ENCODE measurements at regions not wholly inside any gene's neighbourhood (a gene's known extent, or its start where the extent isn't known, plus 50 kb on each side); places are given as distances from the start of the nearest gene placed in this dataset.
"Not testable (repeated sequence)": the region's sequence is repeated elsewhere in the genome, so short reads cannot be mapped to it uniquely, and the experiment has no call there.

DNA sequence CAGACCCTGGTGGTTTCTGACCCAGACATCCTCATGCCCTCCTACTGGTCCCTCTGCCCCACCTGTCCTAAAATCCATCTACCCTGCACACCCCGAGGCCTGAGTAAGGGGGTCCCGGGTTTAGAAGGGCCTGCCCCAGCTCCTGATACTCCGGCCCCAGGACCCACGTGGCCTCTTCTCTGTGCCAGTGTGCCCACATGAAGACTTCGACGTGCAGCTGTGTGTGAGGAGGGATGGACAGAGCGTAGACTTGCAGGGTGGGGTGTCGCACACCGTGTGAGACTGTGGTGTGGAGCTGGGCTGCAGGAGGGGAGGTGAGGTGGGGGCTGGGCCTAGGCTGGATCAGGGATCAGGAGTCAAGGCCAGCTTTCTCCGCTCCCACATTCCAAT is 461.1 kb downstream of the PTPRU start:
- no peak for DNase-seq (ENCODE audit: low spot score)

DNA sequence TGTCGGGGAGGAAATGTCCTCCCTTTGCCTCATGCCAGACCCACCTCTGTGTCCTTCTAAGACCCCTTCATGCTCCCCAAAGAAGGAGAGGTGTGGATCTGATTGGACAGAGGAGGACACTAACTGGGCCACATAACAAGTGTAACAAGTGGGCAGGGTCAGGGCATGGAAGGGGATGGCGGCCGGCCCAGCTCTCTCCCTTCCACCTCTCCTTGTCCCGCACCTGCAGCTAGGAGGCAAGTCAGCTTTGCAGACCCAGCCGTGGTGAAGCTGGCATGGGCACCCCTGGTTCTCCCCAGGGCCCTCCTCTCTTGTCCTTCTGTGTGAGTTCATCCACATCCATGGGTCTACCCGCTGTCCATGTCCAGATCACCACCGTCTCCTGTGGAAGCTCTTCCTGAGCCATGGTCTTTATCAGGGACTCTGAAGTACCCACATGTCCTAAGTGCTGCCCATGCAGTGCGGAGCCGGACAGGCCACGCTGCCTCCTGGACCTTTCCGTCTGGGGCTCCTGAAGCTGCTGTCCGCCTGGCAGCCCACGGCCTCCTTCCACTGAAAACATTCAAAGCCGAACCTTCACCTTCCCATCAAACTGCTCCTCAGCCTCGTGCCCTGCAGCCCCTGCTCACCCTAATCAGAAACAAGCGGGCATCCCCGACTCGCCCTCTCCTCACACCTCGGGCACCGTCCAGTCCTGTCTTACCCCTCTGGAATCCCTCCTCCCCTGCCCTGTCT is 460.5 kb downstream of the PTPRU start:
- no peak for DNase-seq (ENCODE audit: low spot score)

DNA sequence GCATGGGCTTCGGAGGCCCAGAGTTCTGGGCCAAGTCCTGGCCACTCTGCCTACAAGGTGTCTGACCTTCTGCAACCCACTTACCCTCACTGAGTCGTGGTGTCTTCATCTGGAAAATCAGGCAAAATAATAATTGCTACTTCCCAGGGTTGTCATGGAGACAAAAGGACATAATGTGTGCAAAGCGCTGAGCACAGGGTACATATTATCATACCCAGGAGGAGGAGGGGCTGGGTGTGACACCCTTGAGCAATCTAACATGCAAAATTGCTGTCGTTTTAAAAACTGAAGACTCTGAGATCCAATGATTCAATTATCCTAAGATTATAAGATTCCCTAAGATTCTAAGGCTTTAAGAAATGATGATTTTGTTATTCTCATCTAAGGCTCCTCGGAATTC is 459.5 kb downstream of the PTPRU start:
- DNase-seq (ENCODE audit: low spot score), result no peak

DNA sequence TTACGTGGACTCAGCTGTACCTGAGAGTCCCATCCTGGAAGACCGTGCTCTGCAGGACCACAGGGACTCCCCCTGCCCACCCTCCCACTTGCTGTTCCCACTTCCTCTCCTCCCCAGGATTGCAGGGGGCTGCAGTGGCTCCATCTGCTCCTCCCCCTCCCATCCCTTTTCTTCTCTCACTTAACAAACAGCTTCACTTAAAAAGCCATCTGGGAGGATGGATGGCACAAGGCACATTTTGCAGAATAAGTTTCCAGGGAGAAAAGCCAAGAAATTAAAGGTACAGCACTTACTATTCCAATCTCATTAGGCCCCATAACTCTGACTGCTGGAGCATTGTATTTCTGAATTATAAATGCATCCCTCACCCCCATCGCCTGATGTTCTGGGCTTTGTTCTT is 458.7 kb downstream of the PTPRU start:
- DNase-seq (ENCODE audit: low spot score), result no peak

DNA sequence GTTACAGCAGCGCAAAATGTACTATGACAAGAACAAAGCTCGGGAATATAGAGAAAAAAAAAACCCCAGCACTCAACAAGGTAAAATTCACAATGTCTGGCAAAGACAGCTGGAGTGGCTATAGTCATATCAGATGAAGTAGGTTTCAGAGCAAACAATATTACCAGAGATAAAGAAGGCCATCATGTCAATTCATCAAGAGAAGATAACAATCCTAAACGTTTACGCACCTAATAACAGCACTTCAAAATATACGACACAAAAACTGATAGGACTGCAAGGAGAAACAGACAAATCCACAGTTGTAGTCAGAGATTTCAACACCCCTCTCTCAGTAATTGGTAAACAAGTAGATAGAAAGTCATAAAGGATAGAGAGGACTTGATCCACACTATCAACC is 455.2 kb downstream of the PTPRU start:
- no peak for DNase-seq (ENCODE audit: low spot score)

DNA sequence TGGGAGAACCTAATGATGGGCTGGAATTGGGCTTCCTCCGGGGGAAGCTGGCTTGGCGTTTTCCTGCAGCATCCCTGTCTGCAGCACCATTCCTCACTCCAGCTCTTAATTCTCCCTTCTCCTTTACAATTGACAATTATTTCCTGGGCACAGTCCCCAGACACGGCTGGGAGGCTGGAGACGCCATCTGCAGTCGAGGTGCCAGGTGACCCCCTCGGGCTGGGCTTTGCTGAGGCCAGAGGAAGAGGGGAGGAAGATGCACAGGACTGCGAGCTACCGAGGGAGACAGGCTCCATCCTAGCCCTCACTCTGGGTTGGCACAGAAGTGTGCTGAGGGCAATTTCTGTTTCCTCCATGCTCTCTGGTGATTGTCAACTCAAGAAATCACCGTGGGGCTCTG is 453.8 kb downstream of the PTPRU start:
- DNase-seq (ENCODE audit: low spot score), result no peak

DNA sequence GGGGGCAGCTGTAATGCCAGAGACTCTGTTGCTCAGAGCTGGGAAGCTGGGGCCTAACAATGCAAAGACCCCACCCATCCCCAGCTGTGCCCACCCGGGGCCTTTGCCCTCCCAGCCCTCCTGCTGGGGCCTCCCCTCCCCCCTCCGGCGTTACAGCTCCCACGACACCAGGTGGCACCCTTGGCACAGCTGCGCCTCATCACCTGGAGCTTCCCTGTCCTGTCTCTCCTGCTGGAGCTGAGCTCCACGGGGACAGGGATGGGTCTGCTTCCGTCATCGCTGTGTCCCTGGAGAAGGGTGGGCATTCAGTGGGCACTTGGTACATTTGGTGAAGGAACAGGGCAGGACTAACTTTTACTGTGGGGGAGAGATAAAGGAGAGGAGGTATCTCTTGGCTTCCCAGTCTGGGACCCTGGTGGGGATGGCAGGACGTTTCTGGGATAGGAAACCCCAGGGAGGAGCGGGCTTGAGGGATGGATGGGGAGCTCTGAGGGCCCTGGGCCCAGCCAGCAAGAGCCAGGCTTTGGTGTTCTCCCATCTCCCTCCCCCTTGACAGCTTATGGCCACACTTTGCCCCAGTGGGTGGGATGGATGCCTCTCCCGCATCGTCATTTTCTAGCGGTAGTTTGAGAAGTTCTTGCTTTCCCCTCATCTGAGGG is 453.2 kb downstream of the PTPRU start:
- DNase-seq (ENCODE audit: low spot score), result no peak

DNA sequence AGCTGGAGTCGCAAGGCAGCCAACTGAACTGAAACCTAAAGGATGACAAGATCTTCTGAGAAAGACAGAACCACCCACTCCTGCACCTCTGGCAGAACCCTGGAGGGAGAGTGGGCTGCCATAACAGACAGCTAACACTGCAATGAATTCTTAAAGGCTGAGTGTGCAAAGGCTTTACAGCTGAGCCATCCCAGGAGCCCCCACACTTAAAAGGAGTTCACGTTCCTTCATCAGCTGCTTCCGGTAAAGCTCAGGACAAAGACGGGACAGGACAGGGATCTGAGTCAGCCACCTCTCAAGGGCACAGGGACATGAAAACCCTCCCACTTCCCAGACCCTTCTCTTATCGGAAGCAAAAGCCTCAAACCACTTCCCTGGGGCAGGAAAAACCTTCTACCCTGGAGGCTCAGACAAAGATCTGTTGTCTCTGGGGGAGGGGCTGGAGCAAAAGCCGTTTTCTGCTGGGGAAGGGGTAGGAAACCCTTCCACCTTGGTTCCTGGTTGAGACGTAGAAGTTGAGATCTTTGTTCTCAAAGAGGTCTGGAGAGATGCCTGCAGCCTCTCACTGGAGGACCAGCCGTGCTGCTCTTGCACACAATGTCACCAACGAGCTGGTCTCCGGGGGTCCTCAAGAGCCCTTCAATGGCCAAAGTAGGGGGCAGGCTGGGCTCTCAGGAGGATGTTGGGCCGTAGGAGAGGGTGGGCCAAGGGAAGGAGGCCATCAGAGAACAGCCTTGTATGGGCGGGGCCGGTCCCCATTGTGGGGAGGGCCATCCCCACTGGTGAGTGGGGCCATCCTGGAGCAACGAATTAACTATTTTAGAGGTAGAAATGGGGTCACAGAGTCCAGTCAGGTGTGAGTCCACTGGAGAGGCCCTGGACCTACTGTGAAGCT is 452.4 kb downstream of the PTPRU start:
- peak; percentile 12 for DNase-seq (ENCODE audit: low spot score)

DNA sequence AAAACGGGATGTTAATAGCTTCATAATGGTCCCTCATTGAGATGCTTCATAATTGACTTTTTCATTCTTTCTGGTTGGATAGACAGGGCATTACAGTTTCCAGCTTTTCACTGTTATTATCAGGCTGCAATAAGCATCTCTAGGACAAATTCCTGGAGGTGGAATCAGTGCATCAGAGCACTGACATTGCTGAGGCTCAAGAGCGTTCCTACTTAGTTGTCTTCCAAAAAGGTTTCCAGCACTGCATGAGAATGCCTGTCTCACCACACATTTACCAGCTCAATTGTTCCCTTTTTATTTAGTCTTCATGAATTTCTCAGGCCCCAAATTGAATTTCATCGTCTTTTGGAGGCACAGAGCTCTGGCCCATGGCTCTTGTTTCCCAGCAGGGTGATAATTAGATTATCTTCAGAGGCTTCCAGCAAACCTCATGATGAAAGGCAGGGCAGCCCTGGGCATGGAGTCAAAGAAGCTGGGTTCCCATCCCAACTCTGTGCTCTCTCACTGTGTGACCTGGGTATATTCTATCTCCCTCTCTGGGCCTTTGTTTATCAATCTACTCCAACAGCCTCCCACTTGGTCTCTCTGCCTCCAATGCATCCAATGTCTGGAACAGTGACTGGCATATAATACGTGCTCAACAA is 451.4 kb downstream of the PTPRU start:
- DNase-seq (ENCODE audit: low spot score), result no peak

DNA sequence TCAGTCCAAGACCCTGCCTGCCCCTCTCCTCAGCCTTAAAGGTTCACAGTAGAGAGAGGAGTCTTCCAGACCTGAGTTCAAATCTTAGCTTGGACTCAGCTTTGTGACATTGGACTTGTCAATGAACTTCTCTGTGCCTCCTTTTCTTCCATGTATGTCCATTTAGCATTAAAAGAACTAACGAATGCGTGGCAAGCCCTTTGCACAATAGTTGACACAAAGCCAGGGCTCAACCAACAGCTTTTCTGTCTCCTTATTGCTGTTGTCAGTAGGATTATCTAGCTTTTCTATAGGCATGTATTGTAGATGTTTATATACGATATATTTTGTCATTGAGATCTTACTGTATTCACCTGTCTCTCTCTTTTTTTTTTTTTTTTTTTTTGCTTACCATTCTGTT is 450.8 kb downstream of the PTPRU start:
- no peak for DNase-seq (ENCODE audit: low spot score)

DNA sequence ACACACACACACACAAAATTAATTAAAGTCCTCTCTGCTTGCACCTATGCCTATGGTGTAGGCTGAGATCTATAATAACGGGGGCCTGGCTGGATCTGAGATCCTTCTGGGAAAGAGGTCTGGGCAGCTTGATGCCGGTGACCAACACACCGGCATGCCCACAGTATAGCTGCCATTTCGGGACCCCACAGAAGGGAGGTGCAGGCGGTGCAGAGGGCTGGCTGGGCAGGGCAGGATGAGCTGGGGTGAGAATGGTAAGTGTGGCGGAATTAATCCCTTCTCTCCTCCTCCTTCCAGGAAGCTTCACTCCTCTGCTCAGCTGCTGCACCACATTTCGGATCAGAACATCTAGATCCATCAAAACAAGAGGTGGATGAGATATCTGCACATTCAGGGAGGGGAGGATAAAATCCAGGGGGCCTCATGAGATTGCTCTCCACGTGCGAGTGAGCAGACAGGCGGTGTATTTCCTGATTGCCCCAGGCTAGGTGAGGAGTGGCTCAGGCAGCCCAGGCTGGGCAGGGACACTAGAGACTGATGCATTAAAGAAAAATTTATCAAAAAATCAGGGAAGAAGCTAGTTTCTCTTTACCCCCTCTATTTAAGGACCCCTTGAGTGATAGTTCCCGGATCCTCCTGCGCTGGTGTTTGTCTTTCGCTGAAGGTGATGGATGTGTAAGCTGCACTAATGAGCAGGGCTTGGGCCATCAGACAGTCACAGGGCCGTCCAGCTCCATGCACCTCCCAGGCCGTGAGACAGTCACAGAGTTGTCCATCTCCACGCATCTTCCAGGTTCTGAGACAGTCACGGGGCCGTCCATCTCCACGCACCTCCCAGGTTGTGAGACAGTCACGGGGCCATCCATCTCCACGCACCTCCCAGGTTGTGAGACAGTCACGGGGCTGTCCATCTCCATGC is 449.9 kb downstream of the PTPRU start:
- no peak for DNase-seq (ENCODE audit: low spot score)

DNA sequence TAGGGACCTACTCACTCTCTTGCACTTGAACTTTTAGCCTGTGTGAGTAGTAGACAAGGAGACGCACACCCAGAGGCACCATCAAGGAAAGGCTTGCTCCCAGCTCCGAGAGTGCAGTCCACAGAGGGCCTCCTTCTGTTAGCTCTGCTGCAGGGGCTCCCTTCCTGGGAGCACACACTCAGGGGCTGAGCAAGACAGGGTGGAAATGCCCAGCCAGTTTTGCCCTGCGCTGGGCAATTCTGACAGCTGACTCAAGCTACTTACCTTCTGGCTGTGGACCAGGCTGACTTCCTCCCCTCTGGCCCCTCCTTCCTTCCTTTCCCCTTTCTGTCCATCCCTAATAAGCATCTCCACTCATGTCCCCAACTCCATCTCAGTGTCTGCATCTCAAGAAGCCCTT is 449.1 kb downstream of the PTPRU start:
- DNase-seq (ENCODE audit: low spot score), result no peak

DNA sequence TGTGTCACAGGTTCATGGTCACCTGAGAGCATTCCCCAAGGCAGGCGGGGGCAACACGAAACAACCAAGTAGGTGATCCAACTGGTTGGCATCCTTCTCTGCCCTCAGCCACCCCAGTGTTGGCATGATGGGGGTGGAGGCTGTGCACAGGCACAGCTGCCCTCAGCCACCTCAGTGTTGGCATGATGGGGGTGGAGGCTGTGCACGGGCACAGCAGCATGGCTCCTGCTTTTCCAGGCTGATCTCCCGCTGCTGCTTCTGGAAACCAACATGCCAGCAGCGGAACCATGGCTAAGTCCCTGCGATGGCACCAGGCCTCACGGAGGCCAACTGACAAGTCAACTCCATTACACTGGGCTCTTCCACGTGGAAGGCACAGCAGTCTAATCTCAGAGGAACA is 447.8 kb downstream of the PTPRU start:
- no peak for DNase-seq (ENCODE audit: low spot score)

DNA sequence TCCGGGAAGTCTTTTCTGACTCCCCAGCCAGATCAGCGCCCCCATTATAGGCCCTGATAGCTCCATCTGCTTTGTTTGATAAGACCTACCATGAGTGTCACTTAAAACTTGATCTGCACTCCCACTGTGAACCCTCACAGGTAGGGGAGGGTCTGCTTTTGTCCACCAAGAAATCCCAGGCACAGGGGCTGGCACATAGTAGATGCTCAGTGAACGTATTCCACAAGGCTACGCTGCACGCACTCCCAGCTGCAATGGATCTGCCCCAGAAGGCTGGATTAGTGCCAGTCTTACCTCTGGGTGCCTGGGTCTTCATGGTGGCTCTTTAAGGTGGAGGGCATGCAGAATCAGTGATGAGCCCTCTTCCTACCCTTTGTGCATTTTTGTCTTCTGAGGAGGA is 447.1 kb downstream of the PTPRU start:
- DNase-seq (ENCODE audit: low spot score), result no peak

DNA sequence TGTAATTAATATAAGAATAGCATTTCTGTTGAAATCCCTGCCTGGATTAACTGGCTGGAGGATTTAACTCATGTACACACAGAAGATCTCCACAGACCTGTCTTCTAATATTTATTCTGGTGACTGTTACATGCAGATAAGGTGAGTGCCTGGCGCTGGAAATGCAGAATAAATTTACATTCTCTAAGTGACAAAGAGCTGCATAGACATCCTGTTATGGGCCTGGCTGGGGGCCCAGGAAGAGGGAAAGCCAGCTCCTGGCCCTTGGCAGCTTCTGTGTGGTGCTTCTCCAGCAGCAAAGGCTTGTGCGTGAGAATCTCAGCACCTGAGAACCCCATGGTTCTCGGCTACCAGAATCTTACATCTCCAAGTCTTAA is 446.6 kb downstream of the PTPRU start:
- DNase-seq (ENCODE audit: low spot score), result no peak

DNA sequence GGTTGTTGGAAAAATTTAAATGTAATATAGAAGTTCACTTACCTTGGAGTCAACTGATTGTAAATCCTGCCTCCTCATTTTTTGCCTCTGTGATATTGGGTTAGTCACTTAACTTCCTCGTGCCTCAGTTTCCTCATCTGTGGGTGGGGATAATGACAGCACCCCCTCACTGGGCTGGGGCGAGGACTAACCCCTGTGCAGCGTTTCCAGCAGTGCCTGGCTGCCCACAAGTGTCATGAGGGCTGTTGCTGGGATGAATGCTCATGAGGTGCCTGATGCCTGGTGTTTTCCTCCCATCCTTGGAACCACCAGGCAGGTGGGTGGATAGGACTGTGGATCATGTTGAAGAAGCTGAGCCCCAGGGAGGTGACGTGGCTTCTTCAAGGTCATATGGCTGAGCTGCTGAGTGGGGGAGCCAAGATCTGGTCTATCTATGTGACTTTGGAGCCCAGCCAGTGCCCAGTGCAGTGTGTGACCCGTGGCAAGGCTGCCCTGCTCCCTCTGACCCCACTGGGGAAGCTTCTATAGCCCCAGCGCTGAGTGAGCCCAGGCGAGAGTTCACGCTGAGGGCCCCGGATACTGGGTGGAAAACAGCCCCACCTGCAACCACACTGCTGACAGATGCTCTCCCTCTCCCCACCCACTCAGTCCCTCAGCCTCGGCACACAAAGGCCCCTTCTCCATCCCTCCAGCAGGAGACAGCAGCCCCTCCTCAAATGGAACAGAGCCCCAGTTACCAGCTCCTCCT is 446.0 kb downstream of the PTPRU start:
- no peak for DNase-seq (ENCODE audit: low spot score)

DNA sequence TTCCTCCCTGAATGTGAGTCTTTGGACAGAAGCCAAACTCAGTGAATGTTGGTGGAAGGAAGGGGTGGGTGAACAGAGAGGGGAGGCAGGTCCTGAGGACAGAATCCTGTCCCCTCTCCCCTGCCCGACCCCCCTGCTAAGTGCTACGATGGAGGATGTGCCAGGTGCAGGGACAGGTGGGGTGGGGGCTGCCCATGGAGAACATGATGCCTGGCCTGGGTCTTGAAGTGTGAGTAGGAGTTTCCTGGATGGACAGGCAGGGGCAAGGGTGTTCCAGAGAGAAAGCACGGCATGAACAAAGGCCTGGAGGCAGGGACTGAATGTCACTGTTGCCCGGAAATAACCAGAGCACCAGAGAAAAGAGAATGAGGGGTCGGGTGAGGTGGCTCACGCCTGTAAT is 445.1 kb downstream of the PTPRU start:
- DNase-seq (ENCODE audit: low spot score), result not testable (repeated sequence)

DNA sequence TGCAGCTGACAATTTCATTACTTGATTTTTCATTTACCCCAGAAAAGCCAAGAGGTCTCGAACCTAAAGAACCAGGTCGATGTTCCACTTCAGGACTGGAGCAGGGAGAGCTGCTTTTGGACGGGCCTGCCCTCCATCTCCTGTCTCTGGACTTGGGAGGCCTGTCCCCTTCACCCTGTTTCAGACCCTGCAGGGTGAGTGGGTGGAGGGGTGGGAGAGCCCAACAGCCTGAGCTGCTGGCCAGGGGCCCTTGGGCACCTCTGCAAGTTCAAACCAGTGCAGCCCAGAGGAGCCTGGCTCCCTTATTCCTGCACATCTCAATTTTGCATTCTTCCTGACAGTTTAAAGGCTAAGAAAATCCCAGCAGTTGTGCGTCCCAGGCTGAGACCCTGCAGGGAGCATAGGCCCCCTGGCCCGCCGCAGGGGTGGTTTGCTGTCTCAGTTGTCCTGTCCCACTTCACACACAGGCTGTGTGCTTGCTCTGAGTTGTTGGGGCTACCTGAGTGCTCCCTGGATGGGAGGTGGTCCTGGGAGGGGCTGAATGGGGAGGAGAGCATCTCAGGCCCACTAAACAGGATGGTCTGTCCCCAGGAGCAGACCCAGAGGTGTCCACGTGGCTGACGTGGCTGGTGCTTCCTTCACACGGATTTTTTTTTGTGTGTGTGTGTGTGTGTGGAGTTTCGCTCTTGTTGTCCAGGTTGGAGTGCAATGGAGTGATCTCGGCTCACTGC is 443.7 kb downstream of the PTPRU start:
- DNase-seq (ENCODE audit: low spot score), result no peak

DNA sequence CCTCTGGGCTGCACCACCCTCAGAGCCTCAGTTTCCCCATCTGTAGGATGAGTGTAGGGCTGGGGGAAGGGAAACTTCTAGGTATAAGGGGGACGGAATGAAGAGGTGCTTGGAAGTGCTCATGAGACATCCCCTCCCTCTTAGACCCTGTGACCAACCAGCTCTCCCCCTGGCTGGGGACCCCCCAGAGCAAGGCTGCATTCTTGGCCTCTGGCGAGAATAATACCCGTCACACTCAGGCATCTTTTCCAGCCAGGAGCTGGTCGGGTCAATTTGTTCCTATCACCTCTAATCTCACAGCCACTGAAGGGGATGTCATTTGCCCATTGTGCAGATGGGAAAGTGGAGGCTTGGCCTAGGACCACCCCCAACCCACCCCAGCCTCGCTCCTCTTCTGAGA is 443.0 kb downstream of the PTPRU start:
- DNase-seq (ENCODE audit: low spot score), result no peak

Data from umbilical cord (tissue), 1 donor.